B cell (primary cell): ENCODE measurements at regions not wholly inside any gene's neighbourhood (a gene's known extent, or its start where the extent isn't known, plus 50 kb on each side); places are given as distances from the start of the nearest gene placed in this dataset.

Source experiments
- ATAC-seq: fragments of 200-7000 bp; cut with Tn5 transposase; one replicate; pipeline ENCODE4 v1.10.0; 2021; ENCODE audit warnings: low read depth, mild to moderate bottlenecking, moderate number of reproducible peaks, moderate library complexity
- CTCF ChIA-PET: fragments of 350-600 bp; sonication (Branson Sonifier 250); formaldehyde crosslinking; loops from one replicate; lab custom pipeline; 2021; ENCODE audit warnings: antibody characterized with exemption, inconsistent platforms; lab: Charles Lee
- POLR2A ChIA-PET: fragments of 350-600 bp; sonication (Branson Sonifier 250); formaldehyde crosslinking; loops from one replicate; lab custom pipeline; 2021; ENCODE audit warnings: antibody characterized with exemption; lab: Charles Lee
- DNase-seq: peaks from one replicate; pipeline ENCODE4 v3.0.0; 2013
- H2AFZ ChIP-seq: 2 replicates; pipeline ENCODE4 v1.6.1; 2012; ENCODE audit warnings: mild to moderate bottlenecking, low read depth, low read length; ENCODE audit not compliant: insufficient read depth, poor library complexity, severe bottlenecking
- H3K27ac ChIP-seq, 2 donors: 1 replicate in 1 of 2; 2 replicates in 1 of 2; pipeline ENCODE4 v1.5.1; 2012 to 2013; ENCODE audit warnings: low read length in 2 of 2, mild to moderate bottlenecking in 2 of 2, moderate library complexity in 1 of 2
- H3K27me3 ChIP-seq, 4 experiments: fragments of 200-600 bp in 1 of 4; sonication (generic) in 1 of 4; replicated peaks in 1 of 4; 1 replicate in 2 of 4; 2 replicates in 2 of 4; pipeline versions ENCODE4 v1.6.1 to v1.7.0; 2013 to 2016; ENCODE audit warnings: low read length in 3 of 4, mild to moderate bottlenecking in 2 of 4, mixed read lengths in 1 of 4, moderate library complexity in 1 of 4; ENCODE audit not compliant: insufficient read depth in 4 of 4, control insufficient read depth in 3 of 4; ENCODE audit errors: control extremely low read depth in 1 of 4
- H3K36me3 ChIP-seq, 2 experiments: replicated peaks in 1 of 2; 1 replicate in 1 of 2; 2 replicates in 1 of 2; pipeline versions ENCODE4 v1.6.1 to v1.7.1; 2013; ENCODE audit warnings: low read length in 1 of 2; ENCODE audit not compliant: insufficient read depth in 2 of 2, control insufficient read depth in 1 of 2; ENCODE audit errors: control extremely low read depth in 1 of 2, extremely low read depth in 1 of 2
- H3K4me1 ChIP-seq, 2 donors: fragments of 200-600 bp in 1 of 2; sonication (generic) in 1 of 2; 1 replicate in 1 of 2; 2 replicates in 1 of 2; pipeline versions ENCODE4 v1.5.1 to v1.6.1; 2013 to 2017; ENCODE audit warnings: low read length in 2 of 2; ENCODE audit not compliant: control insufficient read depth in 2 of 2, insufficient read depth in 2 of 2
- H3K4me2 ChIP-seq: replicated peaks from 2 replicates; pipeline ENCODE3; 2012; ENCODE audit warnings: mild to moderate bottlenecking, low read depth, low read length; ENCODE audit not compliant: poor library complexity, severe bottlenecking
- H3K4me3 ChIP-seq, 5 experiments: fragments of 200-600 bp in 1 of 5; sonication (generic) in 1 of 5; 1 replicate in 3 of 5; 2 replicates in 2 of 5; pipeline versions ENCODE4 v1.5.1 to v1.7.0; 2011 to 2016; ENCODE audit warnings: low read length in 4 of 5, mild to moderate bottlenecking in 4 of 5, low read depth in 2 of 5, control low read depth in 1 of 5, moderate library complexity in 1 of 5; ENCODE audit not compliant: insufficient read depth in 1 of 5; ENCODE audit errors: control extremely low read depth in 1 of 5, extremely low read depth in 1 of 5
- H3K79me2 ChIP-seq: fragments of 200-600 bp; sonication (generic); one replicate; pipeline ENCODE4 v1.6.0; 2016; ENCODE audit warnings: low read length; ENCODE audit not compliant: control insufficient read depth, insufficient read depth
- H3K9ac ChIP-seq: fragments of 200-600 bp; sonication (generic); 2 replicates; pipeline ENCODE4 v1.6.1; 2017; ENCODE audit warnings: mild to moderate bottlenecking, low read length, moderate library complexity
- H3K9me3 ChIP-seq, 3 donors: one replicate each; pipeline versions ENCODE4 v1.6.1 to v1.7.1; 2013; ENCODE audit warnings: low read length in 2 of 3; ENCODE audit not compliant: control insufficient read depth in 2 of 3, insufficient read depth in 1 of 3; ENCODE audit errors: control extremely low read depth in 1 of 3
- H4K20me1 ChIP-seq: 2 replicates; pipeline ENCODE4 v1.6.0; 2012; ENCODE audit warnings: mild to moderate bottlenecking, low read length; ENCODE audit not compliant: insufficient read depth, control insufficient read depth, poor library complexity, severe bottlenecking
- H3K27ac Mint-ChIP-seq: one replicate; pipeline ENCODE4 v1.8.0; 2021; ENCODE audit warnings: mixed read lengths
- H3K27me3 Mint-ChIP-seq: one replicate; pipeline ENCODE4 v1.8.0; 2021; ENCODE audit warnings: mixed read lengths
- H3K4me1 Mint-ChIP-seq: one replicate; pipeline ENCODE4 v1.8.0; 2021; ENCODE audit warnings: mixed read lengths
- H3K4me3 Mint-ChIP-seq: one replicate; pipeline ENCODE4 v1.8.0; 2021; ENCODE audit warnings: mixed read lengths
- H3K9me3 Mint-ChIP-seq: one replicate; pipeline ENCODE4 v1.8.0; 2022; ENCODE audit warnings: mixed read lengths; ENCODE audit not compliant: insufficient read depth
- EZH2 ChIP-seq: IDR thresholded peaks from 2 replicates; pipeline ENCODE4 v1.6.1; 2012; ENCODE audit warnings: borderline replicate concordance, low read depth, mild to moderate bottlenecking, moderate library complexity, low read length; ENCODE audit not compliant: insufficient read depth, poor library complexity, severe bottlenecking
- WGBS: methylation state at CpG from one replicate; pipeline ENCODE4 v1.1.5; 2013; ENCODE audit warnings: missing lambda C conversion rate; ENCODE audit not compliant: insufficient coverage; 5-methylcytosine and 5-hydroxymethylcytosine counted together
- intact Hi-C: fragments of 100-400 bp; cut with micrococcal nuclease; formaldehyde crosslinking; loops from one replicate; pipeline ENCODE4 v1.10.0; 2022
- TF ChIP-seq, protein P1 (sequence below): fragments of 200-600 bp; IDR thresholded peaks from one replicate; pipeline ENCODE4 v1.8.0; 2022; ENCODE audit warnings: antibody characterized with exemption, mild to moderate bottlenecking

DNA sequence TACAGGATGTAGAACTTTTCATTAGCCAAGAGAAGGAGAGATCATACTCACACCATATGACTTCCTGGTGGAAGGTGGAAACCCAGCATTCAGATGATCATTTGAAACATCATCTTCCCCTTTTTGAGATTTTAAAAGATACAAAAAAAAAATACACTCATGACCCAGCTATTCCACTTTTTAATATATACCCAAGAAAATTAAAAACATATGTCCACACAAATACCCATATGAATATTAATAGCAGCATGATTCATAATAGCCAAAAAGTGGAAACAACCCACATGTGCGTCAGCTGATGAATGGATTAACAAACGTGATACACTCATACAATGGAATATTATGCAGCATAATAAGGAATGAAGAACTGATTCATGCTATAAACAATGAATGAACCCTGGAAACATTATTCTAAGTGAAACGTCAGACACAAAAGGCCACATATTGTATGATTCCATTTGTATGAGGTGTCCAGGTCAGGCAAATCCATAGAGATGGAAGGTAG is 130.0 kb upstream of the SGK1 start:
- Mint-ChIP-seq H3K4me1 (peaks cover 17% of the 10 kb centered on the region), H3K27me3 (no peaks in the 10 kb centered on the region), H3K4me3 (no peak overlapping the region), H3K27ac (no peak overlapping the region), H3K9me3 (no peaks in the 10 kb centered on the region)
- Histone ChIP-seq H2AFZ (no peak overlapping the region), H3K9me3 (no peaks in the 10 kb centered on the region), H3K27me3 (no peaks in the 10 kb centered on the region), H3K4me1 (peaks cover 0 to 5% of the 10 kb centered on the region in 2 donors), H3K27ac (no peak overlapping the region), H3K36me3 (no peaks in the 10 kb centered on the region), H4K20me1 (no peaks in the 10 kb centered on the region), H3K4me3 (no peak overlapping the region), H3K79me2 (no peaks in the 10 kb centered on the region), H3K9ac (no peak overlapping the region), H3K4me2 (no peak overlapping the region)
- ATAC-seq (no peak), DNase-seq (no peak)
- TF ChIP-seq EZH2, result no peak
- TF ChIP-seq, protein P1, sequence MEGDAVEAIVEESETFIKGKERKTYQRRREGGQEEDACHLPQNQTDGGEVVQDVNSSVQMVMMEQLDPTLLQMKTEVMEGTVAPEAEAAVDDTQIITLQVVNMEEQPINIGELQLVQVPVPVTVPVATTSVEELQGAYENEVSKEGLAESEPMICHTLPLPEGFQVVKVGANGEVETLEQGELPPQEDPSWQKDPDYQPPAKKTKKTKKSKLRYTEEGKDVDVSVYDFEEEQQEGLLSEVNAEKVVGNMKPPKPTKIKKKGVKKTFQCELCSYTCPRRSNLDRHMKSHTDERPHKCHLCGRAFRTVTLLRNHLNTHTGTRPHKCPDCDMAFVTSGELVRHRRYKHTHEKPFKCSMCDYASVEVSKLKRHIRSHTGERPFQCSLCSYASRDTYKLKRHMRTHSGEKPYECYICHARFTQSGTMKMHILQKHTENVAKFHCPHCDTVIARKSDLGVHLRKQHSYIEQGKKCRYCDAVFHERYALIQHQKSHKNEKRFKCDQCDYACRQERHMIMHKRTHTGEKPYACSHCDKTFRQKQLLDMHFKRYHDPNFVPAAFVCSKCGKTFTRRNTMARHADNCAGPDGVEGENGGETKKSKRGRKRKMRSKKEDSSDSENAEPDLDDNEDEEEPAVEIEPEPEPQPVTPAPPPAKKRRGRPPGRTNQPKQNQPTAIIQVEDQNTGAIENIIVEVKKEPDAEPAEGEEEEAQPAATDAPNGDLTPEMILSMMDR, result no peak
- ChIA-PET CTCF (no interaction called here), POLR2A (no interaction called here)
- intact Hi-C loops, result no loop called here
- WGBS, result 80% methylated on average over 1 of the region's 3 CpGs

DNA sequence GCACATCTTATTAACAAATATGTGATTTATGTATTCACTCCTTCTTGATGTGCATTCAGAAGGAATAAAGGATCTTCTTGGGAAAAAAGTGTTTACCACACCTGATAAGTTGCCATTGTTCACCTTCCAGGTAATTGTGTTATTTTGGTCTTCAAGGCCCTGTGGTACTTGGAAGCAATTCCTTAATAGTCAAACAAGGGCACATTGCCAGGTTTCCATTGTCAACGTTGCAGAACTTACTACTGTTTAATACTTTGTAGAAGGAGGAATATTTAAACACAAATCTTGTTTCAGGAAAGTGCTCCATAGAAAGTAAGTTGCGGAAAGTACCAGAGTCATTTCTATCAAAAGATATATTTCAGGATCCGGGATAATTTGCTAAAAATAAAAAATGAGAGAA is 129.5 kb upstream of the SGK1 start:
- Histone ChIP-seq H3K9ac (no peak overlapping the region), H2AFZ (no peak overlapping the region), H4K20me1 (no peaks in the 10 kb centered on the region), H3K27me3 (no peaks in the 10 kb centered on the region), H3K36me3 (no peaks in the 10 kb centered on the region), H3K4me1 (peaks cover 0 to 5% of the 10 kb centered on the region in 2 donors), H3K79me2 (no peaks in the 10 kb centered on the region), H3K4me3 (no peak overlapping the region), H3K27ac (no peak overlapping the region), H3K9me3 (no peaks in the 10 kb centered on the region), H3K4me2 (no peak overlapping the region)
- no peak for DNase-seq
- Mint-ChIP-seq H3K27ac (no peak overlapping the region), H3K9me3 (no peaks in the 10 kb centered on the region), H3K4me3 (no peak overlapping the region), H3K27me3 (no peaks in the 10 kb centered on the region), H3K4me1 (peaks cover 17% of the 10 kb centered on the region)
- TF ChIP-seq, protein P1, result no peak
- no peak for TF ChIP-seq EZH2
- no peak for ATAC-seq
- ChIA-PET POLR2A (no interaction called here), CTCF (no interaction called here)
- no CpG with 5 or more reads among the region's 3 CpGs for WGBS
- intact Hi-C loops, result no loop called here
